Panc1 (cell line): ENCODE measurements at regions not wholly inside any gene's neighbourhood (a gene's known extent, or its start where the extent isn't known, plus 50 kb on each side); places are given as distances from the start of the nearest gene placed in this dataset.

ENCODE experiments used
- ATAC-seq: fragments of 200-7000 bp; cut with Tn5 transposase; 2 replicates; pipeline ENCODE4 v1.9.1; 2020; ENCODE audit warnings: mild to moderate bottlenecking, moderate library complexity
- BruUV-seq: library from RNA; stranded (reverse); fragments of 400-500 nt; replicated peaks from 2 replicates; lab custom pipeline; 2021; lab: Mats Ljungman, UMichigan
- CTCF ChIA-PET: fragments of 300-600 bp; sonication (Branson Sonifier 250); formaldehyde crosslinking; loops from one replicate; lab custom pipeline; 2022; ENCODE audit warnings: antibody characterized with exemption; lab: Charles Lee
- POLR2A ChIA-PET: fragments of 300-600 bp; sonication (Branson Sonifier 250); formaldehyde crosslinking; loops from one replicate; lab custom pipeline; 2022; ENCODE audit warnings: antibody characterized with exemption; lab: Charles Lee
- DNase-seq: peaks from one replicate; pipeline ENCODE4 v3.0.0-alpha.2; 2010; ENCODE audit warnings: low read depth, low spot score
- H3K27ac ChIP-seq: 2 replicates; pipeline ENCODE4 v1.5.1; 2011; ENCODE audit warnings: mild to moderate bottlenecking, low read length, inconsistent platforms
- H3K27me3 ChIP-seq: fragments of 200-500 bp; sonication (Bioruptor generic); 2 replicates; pipeline ENCODE4 v1.6.0; 2014; ENCODE audit warnings: low read length, inconsistent platforms; ENCODE audit not compliant: control insufficient read depth, insufficient read depth
- H3K36me3 ChIP-seq: fragments of 200-500 bp; sonication (Bioruptor generic); 2 replicates; pipeline ENCODE4 v1.5.1; 2014; ENCODE audit warnings: inconsistent platforms, mild to moderate bottlenecking, low read length, moderate library complexity; ENCODE audit not compliant: control insufficient read depth, insufficient read depth
- H3K4me1 ChIP-seq: 2 replicates; pipeline ENCODE4 v1.5.1; 2011; ENCODE audit warnings: inconsistent platforms, mild to moderate bottlenecking, low read length, moderate library complexity; ENCODE audit not compliant: control insufficient read depth, insufficient read depth
- H3K4me3 ChIP-seq, 2 experiments: 2 replicates each; pipeline ENCODE4 v1.5.1; 2011 to 2012; ENCODE audit warnings: low read depth in 2 of 2, low read length in 2 of 2, mild to moderate bottlenecking in 2 of 2, inconsistent platforms in 1 of 2, moderate library complexity in 1 of 2
- H3K9me3 ChIP-seq: fragments of 200-500 bp; sonication (Bioruptor generic); 2 replicates; pipeline ENCODE4 v1.5.1; 2014; ENCODE audit warnings: low read depth, mild to moderate bottlenecking, inconsistent platforms, low read length, moderate library complexity; ENCODE audit not compliant: control insufficient read depth, insufficient read depth
- CTCF ChIP-seq: fragments of 450-650 bp; IDR thresholded peaks from 2 replicates; pipeline ENCODE4 v1.5.1; 2017; ENCODE audit warnings: mild to moderate bottlenecking
- POLR2AphosphoS5 ChIP-seq: IDR thresholded peaks from 2 replicates; pipeline ENCODE4 v1.6.1; 2012; ENCODE audit warnings: mild to moderate bottlenecking, low read depth, low read length, moderate library complexity
- SIN3A ChIP-seq: IDR thresholded peaks from 2 replicates; pipeline ENCODE4 v1.6.1; 2012; ENCODE audit warnings: low read depth, mild to moderate bottlenecking, low read length, moderate library complexity, borderline replicate concordance; ENCODE audit not compliant: insufficient read depth
- TCF7L2 ChIP-seq: IDR thresholded peaks from 2 replicates; pipeline ENCODE4 v1.6.1; 2011; ENCODE audit warnings: mild to moderate bottlenecking, low read depth, low read length, inconsistent platforms
- in situ Hi-C: cut with HindIII; loops from 2 replicates; pipeline ENCODE4 v1.10.0; 2016; ENCODE audit warnings: low sequenced_read_pairs, low pct_unique_long_range_greater_than_20kb
- intact Hi-C: fragments of 100-400 bp; cut with micrococcal nuclease; formaldehyde crosslinking; loops from one replicate; pipeline ENCODE4 v1.10.0; 2022; ENCODE audit not compliant: unreplicated experiment
- TF ChIP-seq, protein P1 (sequence below), 2 experiments: IDR thresholded peaks; 2 replicates each; pipeline ENCODE4 v1.6.1; 2011 to 2012; ENCODE audit warnings: low read depth in 2 of 2, control low read depth in 1 of 2, low read length in 1 of 2, mild to moderate bottlenecking in 1 of 2, moderate library complexity in 1 of 2; ENCODE audit not compliant: insufficient read depth in 1 of 2

- ChIA-PET CTCF (interaction anchor here (0.6 kb wide), 1 partner anchor 45 kb away, joined by 9 read pairs; no protein-coding TSS in a partner anchor), POLR2A (interaction anchor here (0.5 kb wide), 1 partner anchor 21 kb away, joined by 8 read pairs; no protein-coding TSS in a partner anchor)
- H3K4me3 ChIP-seq = no peak overlapping the region
- ATAC-seq (no peak), DNase-seq (no peak)
- intact Hi-C loops (no loop called here), in situ Hi-C loops (no loop called here)
- no peaks in the 10 kb centered on the region for H3K4me1 ChIP-seq
- H3K9me3 ChIP-seq = no peaks in the 10 kb centered on the region
- no peaks in the 10 kb centered on the region for H3K27me3 ChIP-seq
- BruUV-seq = no TSS peak
- no peaks in the 10 kb centered on the region for H3K36me3 ChIP-seq
- H3K27ac ChIP-seq = no peak overlapping the region
- TF ChIP-seq CTCF = no peak
These were observed 201.5 kb upstream of the GNAI1 start for GRCh38 chr7:79933144-79933543.

DNA sequence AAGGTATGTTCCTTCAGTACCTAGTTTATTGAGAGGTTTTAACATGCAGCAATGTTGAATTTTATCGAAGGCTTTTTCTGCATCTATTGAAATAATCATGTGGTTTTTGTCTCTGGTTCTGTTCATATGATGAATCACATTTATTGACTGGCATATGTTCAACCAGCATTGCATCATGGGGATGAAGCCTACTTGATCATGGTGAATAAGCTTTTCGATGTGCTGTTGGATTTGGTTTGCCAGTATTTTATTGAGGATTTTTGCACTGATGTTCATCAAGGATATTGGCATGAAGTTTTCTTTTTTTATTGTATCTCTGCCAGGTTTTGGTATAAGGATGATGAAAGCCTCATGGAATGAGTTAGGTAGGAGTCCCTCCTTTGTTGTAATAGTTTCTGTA, 204.0 kb upstream of the GNAI1 start:
- BruUV-seq = no TSS peak
- H3K27me3 ChIP-seq = no peaks in the 10 kb centered on the region
- no peaks in the 10 kb centered on the region for H3K4me1 ChIP-seq
- DNase-seq = no peak
- no peak for TF ChIP-seq CTCF
- TF ChIP-seq, protein P1, sequence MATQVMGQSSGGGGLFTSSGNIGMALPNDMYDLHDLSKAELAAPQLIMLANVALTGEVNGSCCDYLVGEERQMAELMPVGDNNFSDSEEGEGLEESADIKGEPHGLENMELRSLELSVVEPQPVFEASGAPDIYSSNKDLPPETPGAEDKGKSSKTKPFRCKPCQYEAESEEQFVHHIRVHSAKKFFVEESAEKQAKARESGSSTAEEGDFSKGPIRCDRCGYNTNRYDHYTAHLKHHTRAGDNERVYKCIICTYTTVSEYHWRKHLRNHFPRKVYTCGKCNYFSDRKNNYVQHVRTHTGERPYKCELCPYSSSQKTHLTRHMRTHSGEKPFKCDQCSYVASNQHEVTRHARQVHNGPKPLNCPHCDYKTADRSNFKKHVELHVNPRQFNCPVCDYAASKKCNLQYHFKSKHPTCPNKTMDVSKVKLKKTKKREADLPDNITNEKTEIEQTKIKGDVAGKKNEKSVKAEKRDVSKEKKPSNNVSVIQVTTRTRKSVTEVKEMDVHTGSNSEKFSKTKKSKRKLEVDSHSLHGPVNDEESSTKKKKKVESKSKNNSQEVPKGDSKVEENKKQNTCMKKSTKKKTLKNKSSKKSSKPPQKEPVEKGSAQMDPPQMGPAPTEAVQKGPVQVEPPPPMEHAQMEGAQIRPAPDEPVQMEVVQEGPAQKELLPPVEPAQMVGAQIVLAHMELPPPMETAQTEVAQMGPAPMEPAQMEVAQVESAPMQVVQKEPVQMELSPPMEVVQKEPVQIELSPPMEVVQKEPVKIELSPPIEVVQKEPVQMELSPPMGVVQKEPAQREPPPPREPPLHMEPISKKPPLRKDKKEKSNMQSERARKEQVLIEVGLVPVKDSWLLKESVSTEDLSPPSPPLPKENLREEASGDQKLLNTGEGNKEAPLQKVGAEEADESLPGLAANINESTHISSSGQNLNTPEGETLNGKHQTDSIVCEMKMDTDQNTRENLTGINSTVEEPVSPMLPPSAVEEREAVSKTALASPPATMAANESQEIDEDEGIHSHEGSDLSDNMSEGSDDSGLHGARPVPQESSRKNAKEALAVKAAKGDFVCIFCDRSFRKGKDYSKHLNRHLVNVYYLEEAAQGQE (IDR thresholded peaks at IDR 0.05; ENCODE audit: insufficient read depth in 1 of 2, low read depth in 2 of 2, low read length in 1 of 2) = no peak
- no peak for TF ChIP-seq POLR2AphosphoS5
- no peak for TF ChIP-seq TCF7L2
- TF ChIP-seq SIN3A = no peak
- H3K9me3 ChIP-seq = no peaks in the 10 kb centered on the region
- H3K4me3 ChIP-seq = no peak overlapping the region
- ChIA-PET CTCF (no interaction called here), POLR2A (no interaction called here)
- in situ Hi-C loops (no loop called here), intact Hi-C loops (no loop called here)
- ATAC-seq = no peak
- no peak overlapping the region for H3K27ac ChIP-seq
- H3K36me3 ChIP-seq = no peaks in the 10 kb centered on the region
